Breast epithelium (tissue), 4 donors: ENCODE measurements at regions not wholly inside any gene's neighbourhood (a gene's known extent, or its start where the extent isn't known, plus 50 kb on each side); places are given as distances from the start of the nearest gene placed in this dataset.

Source experiments
- DNase-seq, 2 donors: peaks; one replicate each; pipeline ENCODE4 v3.0.0-alpha.2; 2019; ENCODE audit warnings: low spot score in 2 of 2
- H3K27ac ChIP-seq, 2 donors: fragments of 200-600 bp; sonication (generic) in 1 of 2; one replicate each; pipeline ENCODE4 v1.5.1; 2016 to 2019; ENCODE audit warnings: mild to moderate bottlenecking in 1 of 2
- H3K27me3 ChIP-seq, 2 donors: fragments of 200-600 bp; sonication (generic) in 1 of 2; one replicate each; pipeline versions ENCODE4 v1.5.1 to v1.6.0; 2017 to 2019; ENCODE audit warnings: control low read depth in 1 of 2, mild to moderate bottlenecking in 1 of 2
- H3K36me3 ChIP-seq: fragments of 200-600 bp; one replicate; pipeline ENCODE4 v1.5.1; 2019
- H3K4me1 ChIP-seq, 2 donors: fragments of 200-600 bp; sonication (generic); one replicate each; pipeline ENCODE4 v1.5.1; 2016 to 2019; ENCODE audit warnings: control low read depth in 1 of 2
- H3K4me3 ChIP-seq, 3 donors: fragments of 200-600 bp; sonication (generic); 1 replicate in 2 of 3; 2 replicates in 1 of 3; pipeline ENCODE4 v1.5.1; 2016 to 2019; ENCODE audit warnings: mild to moderate bottlenecking in 3 of 3, moderate library complexity in 2 of 3
- H3K9me3 ChIP-seq, 2 donors: fragments of 200-600 bp; sonication (generic) in 1 of 2; one replicate each; pipeline ENCODE4 v1.5.1; 2016 to 2019; ENCODE audit warnings: control low read depth in 1 of 2
- CTCF ChIP-seq, 3 donors: fragments of 450-650 bp; IDR thresholded peaks; one replicate each; pipeline ENCODE4 v1.5.1; 2016 to 2017; ENCODE audit warnings: antibody characterized with exemption in 3 of 3, mild to moderate bottlenecking in 3 of 3, moderate library complexity in 3 of 3
- POLR2A ChIP-seq: fragments of 450-650 bp; IDR thresholded peaks from one replicate; pipeline ENCODE4 v1.6.1; 2016; ENCODE audit warnings: antibody characterized with exemption, mild to moderate bottlenecking, moderate library complexity
- POLR2AphosphoS5 ChIP-seq, 3 donors: sonication (generic); formaldehyde crosslinking; IDR thresholded peaks; one replicate each; pipeline ENCODE4 v1.6.1; 2017; ENCODE audit warnings: antibody characterized with exemption in 3 of 3
- intact Hi-C: fragments of 100-400 bp; cut with DNase I; formaldehyde crosslinking; loops from one replicate; pipeline ENCODE4 v1.15.1; 2023; ENCODE audit warnings: low total_unique reads

- Histone ChIP-seq H3K9me3 (no peaks in the 10 kb centered on the region), H3K36me3 (no peaks in the 10 kb centered on the region), H3K4me1 (no peaks in the 10 kb centered on the region), H3K4me3 (no peak overlapping the region), H3K27ac (no peak overlapping the region), H3K27me3 (no peaks in the 10 kb centered on the region)
- DNase-seq, result no peak
- TF ChIP-seq CTCF (IDR thresholded peaks at IDR 0.05) (no peak), POLR2A (no peak), POLR2AphosphoS5 (IDR thresholded peaks at IDR 0.05) (no peak)
- intact Hi-C loops, result no loop called here
Observed at GRCh38 chr3:1955750-1956149, 142.9 kb upstream of the CNTN4 start.

- intact Hi-C loops, result loop anchor here (5.0 kb wide), 1 partner anchor 377 kb away; no protein-coding TSS in a partner anchor
- Histone ChIP-seq H3K4me3 (no peak overlapping the region), H3K9me3 (no peaks in the 10 kb centered on the region), H3K27ac (no peak overlapping the region), H3K36me3 (no peaks in the 10 kb centered on the region), H3K4me1 (no peaks in the 10 kb centered on the region), H3K27me3 (no peaks in the 10 kb centered on the region)
- no peak for TF ChIP-seq POLR2A
- no peak for TF ChIP-seq POLR2AphosphoS5 (IDR thresholded peaks at IDR 0.05)
- DNase-seq, result no peak
Observed at GRCh38 chr3:1960506-1960905, 138.2 kb upstream of the CNTN4 start.

- intact Hi-C loops, result loop anchor here (5.0 kb wide), 1 partner anchor 375 kb away; no protein-coding TSS in a partner anchor
- Histone ChIP-seq H3K4me3 (no peak overlapping the region), H3K4me1 (no peaks in the 10 kb centered on the region), H3K9me3 (no peaks in the 10 kb centered on the region), H3K27me3 (no peaks in the 10 kb centered on the region), H3K27ac (no peak overlapping the region), H3K36me3 (no peaks in the 10 kb centered on the region)
- no peak for TF ChIP-seq POLR2AphosphoS5 (IDR thresholded peaks at IDR 0.05)
- no peak for TF ChIP-seq POLR2A
- TF ChIP-seq CTCF (IDR thresholded peaks at IDR 0.05), result no peak
- DNase-seq, result no peak
Observed at GRCh38 chr3:1962396-1963088, 136.1 kb upstream of the CNTN4 start.

GRCh38 chr3:1963896-1964295 is 134.8 kb upstream of the CNTN4 start:
- H3K9me3 ChIP-seq, result no peaks in the 10 kb centered on the region
- H3K4me3 ChIP-seq, result no peak overlapping the region
- no peaks in the 10 kb centered on the region for H3K36me3 ChIP-seq
- H3K4me1 ChIP-seq, result no peaks in the 10 kb centered on the region
- DNase-seq, result no peak
- no peak for TF ChIP-seq POLR2A
- TF ChIP-seq POLR2AphosphoS5 (IDR thresholded peaks at IDR 0.05), result no peak
- intact Hi-C loops, result loop anchor here (5.0 kb wide), 1 partner anchor 373 kb away; no protein-coding TSS in a partner anchor
- H3K27me3 ChIP-seq, result no peaks in the 10 kb centered on the region
- H3K27ac ChIP-seq, result no peak overlapping the region

GRCh38 chr3:1967525-1967924 is 131.1 kb upstream of the CNTN4 start:
- no peaks in the 10 kb centered on the region for H3K4me1 ChIP-seq
- no peaks in the 10 kb centered on the region for H3K36me3 ChIP-seq
- H3K27ac ChIP-seq, result no peak overlapping the region
- no peak for TF ChIP-seq POLR2A
- no peak for TF ChIP-seq POLR2AphosphoS5 (IDR thresholded peaks at IDR 0.05)
- no peak for TF ChIP-seq CTCF (IDR thresholded peaks at IDR 0.05)
- H3K9me3 ChIP-seq, result no peaks in the 10 kb centered on the region
- intact Hi-C loops, result no loop called here
- DNase-seq, result no peak
- no peak overlapping the region for H3K4me3 ChIP-seq
- H3K27me3 ChIP-seq, result no peaks in the 10 kb centered on the region

GRCh38 chr3:1969281-1969680 is 129.4 kb upstream of the CNTN4 start:
- no peaks in the 10 kb centered on the region for H3K4me1 ChIP-seq
- no peaks in the 10 kb centered on the region for H3K27me3 ChIP-seq

More at GRCh38 chr3:1969281-1969680, 129.4 kb upstream of the CNTN4 start:
- no peak overlapping the region for H3K27ac ChIP-seq
- H3K36me3 ChIP-seq, result no peaks in the 10 kb centered on the region
- peaks cover 0 to 9% of the 10 kb centered on the region in 2 donors for H3K9me3 ChIP-seq
- no peak overlapping the region for H3K4me3 ChIP-seq
- no peak for TF ChIP-seq POLR2AphosphoS5 (IDR thresholded peaks at IDR 0.05)
- TF ChIP-seq CTCF (IDR thresholded peaks at IDR 0.05), result no peak
- TF ChIP-seq POLR2A, result no peak
- intact Hi-C loops, result no loop called here
- no peak for DNase-seq
